ENCODE measurements at regions not wholly inside any gene's neighbourhood (a gene's known extent, or its start where the extent isn't known, plus 50 kb on each side); places are given as distances from the start of the nearest gene placed in this dataset.
A peak's percentile ranks its signal among the peaks of the same experiment; 100 is the strongest.
"Not testable (repeated sequence)": the region's sequence is repeated elsewhere in the genome, so short reads cannot be mapped to it uniquely, and the experiment has no call there.

GRCh38 chr1:73463873-73464272, 734.1 kb downstream of the LRRIQ3 start:
- no peak for DNase-seq

GRCh38 chr1:73452522-73452921, 745.5 kb downstream of the LRRIQ3 start:
- no peak for DNase-seq

GRCh38 chr1:73450668-73451067, 747.3 kb downstream of the LRRIQ3 start:
- DNase-seq, result not testable (repeated sequence)

GRCh38 chr1:73411479-73411878, 786.5 kb downstream of the LRRIQ3 start:
- DNase-seq, result no peak

- DNase-seq, result no peak
Measured at GRCh38 chr1:73401666-73402065, 796.3 kb downstream of the LRRIQ3 start.

- DNase-seq, result no peak
Measured at GRCh38 chr1:73382966-73383365, 815.0 kb downstream of the LRRIQ3 start.

- no peak for DNase-seq
Measured at GRCh38 chr1:73366734-73367413, 831.1 kb downstream of the LRRIQ3 start.

- no peak for DNase-seq
Measured at GRCh38 chr1:73359001-73359400, 839.0 kb downstream of the LRRIQ3 start.

GRCh38 chr1:73356485-73356884, 841.5 kb downstream of the LRRIQ3 start:
- no peak for DNase-seq

- DNase-seq, result no peak
Measured at GRCh38 chr1:73343947-73344346, 854.0 kb downstream of the LRRIQ3 start.

- no peak for DNase-seq
Measured at GRCh38 chr1:73333847-73334503, 864.0 kb downstream of the LRRIQ3 start.

GRCh38 chr1:73331726-73332125, 866.2 kb downstream of the LRRIQ3 start:
- no peak for DNase-seq

GRCh38 chr1:73327998-73328397, 870.0 kb downstream of the LRRIQ3 start:
- DNase-seq, result no peak

- no peak for DNase-seq
Measured at GRCh38 chr1:73327180-73327793, 870.7 kb downstream of the LRRIQ3 start.

GRCh38 chr1:73326663-73327062, 871.3 kb downstream of the LRRIQ3 start:
- no peak for DNase-seq

- DNase-seq, result no peak
Measured at GRCh38 chr1:73310797-73311381, 887.1 kb downstream of the LRRIQ3 start.

GRCh38 chr1:73306899-73307555, 890.9 kb downstream of the LRRIQ3 start:
- DNase-seq, result no peak

GRCh38 chr1:73273886-73274285, 924.1 kb downstream of the LRRIQ3 start:
- no peak for DNase-seq

GRCh38 chr1:73245196-73245595, 952.8 kb downstream of the LRRIQ3 start:
- not testable (repeated sequence) for DNase-seq

GRCh38 chr1:73218995-73219546, 936.7 kb upstream of the NEGR1 start:
- no peak for DNase-seq

GRCh38 chr1:73205294-73205973, 923.1 kb upstream of the NEGR1 start:
- peak in 1 of 2 experiments; percentile 1 for DNase-seq

GRCh38 chr1:73197972-73198371, 915.6 kb upstream of the NEGR1 start:
- DNase-seq, result no peak

Data from NCI-H446 (cell line).